ENCODE measurements at regions not wholly inside any gene's neighbourhood (a gene's known extent, or its start where the extent isn't known, plus 50 kb on each side); places are given as distances from the start of the nearest gene placed in this dataset.
"Not testable (repeated sequence)": the region's sequence is repeated elsewhere in the genome, so short reads cannot be mapped to it uniquely, and the experiment has no call there.

DNA sequence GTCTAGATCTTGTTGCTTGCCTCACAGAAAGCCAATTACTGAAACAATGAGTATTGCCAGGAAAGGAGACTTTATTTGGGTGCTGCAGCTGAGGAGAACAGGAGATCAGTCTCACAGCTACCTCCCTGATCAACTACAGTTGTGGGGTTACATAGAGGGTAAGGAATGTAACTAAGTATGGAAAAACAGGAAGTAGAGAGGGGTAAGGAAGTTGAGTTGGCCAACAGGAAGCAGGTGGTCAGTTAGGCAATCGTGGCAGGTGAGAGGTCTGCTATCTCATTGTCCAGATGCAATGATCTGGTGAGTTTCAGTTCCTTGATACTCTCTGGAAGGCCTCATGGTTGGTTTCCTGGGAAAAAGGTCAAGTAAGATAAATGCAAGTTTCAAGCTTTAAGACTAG lies 333.1 kb upstream of the GOT2 start:
- no peak overlapping the region for H3K4me3 ChIP-seq (ENCODE audit: low read depth, low read length)

DNA sequence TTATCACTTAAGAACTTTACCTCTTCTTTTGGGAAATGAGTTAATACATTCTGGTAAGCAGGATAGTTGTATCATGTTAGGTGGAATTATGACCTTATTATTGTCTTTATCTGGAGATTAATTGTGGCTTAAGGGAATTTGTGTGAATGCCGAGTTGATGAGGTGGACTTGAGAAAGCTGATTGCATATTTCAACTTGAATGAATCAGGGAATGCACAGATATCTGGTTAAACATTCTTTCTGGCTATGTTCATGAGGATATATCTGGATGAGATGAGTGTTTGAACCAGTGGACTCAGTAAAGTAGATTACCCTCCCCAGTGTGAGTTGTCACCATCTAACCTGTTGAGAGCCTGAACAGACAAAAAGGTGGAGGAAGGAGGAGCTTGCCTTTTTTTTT lies 326.1 kb upstream of the GOT2 start:
- H3K4me3 ChIP-seq (ENCODE audit: low read depth, low read length), result no peak overlapping the region

DNA sequence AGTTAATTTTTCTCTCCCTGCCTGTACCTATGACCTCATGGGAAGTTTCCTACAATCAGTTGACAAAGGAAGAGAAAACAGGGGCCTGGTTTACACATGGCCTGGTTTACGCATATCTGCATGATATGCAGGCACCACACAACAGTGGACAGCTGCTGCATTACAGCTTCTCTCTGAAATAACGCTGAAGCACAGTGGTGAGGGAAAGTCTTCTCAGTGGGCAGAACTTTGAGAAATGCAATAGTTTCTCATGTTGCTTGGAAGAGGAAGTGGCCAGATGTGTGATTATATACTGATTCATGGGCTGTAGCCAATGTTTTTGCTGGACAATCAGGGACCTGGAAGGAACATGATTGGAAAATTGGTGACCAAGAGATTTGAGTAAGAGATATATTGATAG lies 324.1 kb upstream of the GOT2 start:
- H3K4me3 ChIP-seq (ENCODE audit: low read depth, low read length), result no peak overlapping the region

DNA sequence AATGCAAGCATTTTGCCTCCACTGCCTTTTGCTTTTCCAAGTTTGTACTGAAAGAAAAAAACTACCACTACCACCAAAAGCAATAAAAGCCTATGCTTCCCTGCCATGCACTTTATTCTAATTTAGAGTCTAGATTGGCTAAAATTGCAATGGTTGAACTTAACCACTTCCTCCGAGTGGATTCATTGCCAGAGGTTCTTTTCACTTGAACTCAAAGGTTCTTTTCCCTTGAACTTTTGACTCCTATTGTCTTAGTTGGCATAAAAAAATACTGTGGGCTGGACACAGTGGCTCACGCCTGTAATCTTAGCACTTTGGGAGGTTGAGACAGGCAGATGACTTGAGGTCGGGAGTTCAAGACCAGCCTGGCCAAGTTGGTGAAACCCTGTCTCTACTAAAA lies 319.8 kb upstream of the GOT2 start:
- H3K4me3 ChIP-seq (ENCODE audit: low read depth, low read length), result no peak overlapping the region

DNA sequence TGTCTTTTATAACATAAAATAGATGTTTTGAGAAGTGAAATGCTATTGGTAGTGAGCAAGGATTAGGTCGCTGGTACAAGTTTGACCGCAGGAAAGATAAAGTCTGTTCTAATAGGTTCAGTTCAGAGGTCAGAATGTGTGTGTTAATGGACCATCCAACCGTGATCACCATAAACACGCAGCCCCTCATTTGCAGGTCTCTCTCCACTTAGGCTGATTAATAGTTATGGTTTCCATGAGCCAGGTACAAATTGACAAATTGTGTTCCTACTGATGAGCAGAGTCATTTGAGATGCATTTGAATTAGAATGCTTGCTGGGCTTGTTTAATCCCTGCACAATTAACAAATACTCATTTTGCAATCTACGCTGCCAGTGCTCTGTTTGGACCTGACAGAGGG lies 318.1 kb upstream of the GOT2 start:
- H3K4me3 ChIP-seq (ENCODE audit: low read depth, low read length), result no peak overlapping the region

DNA sequence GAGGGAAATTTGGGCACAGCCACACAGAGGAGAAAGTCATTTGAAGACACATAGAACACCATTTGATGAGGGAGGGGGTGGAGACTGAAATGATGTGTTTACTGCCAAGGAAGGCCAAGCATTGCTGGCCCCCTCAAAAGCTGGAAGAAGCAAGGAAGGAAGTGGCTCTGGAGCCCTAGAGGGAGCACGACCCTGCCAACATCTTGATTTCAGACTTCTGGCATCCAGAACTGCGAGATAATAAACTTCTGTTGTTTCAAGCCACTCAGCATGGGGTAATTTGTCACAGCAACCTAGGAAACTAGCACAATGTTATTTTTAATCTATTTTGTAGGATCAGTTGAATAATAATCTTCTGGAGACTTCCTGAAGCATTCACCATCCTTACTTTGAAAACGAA lies 314.8 kb upstream of the GOT2 start:
- no peak overlapping the region for H3K4me3 ChIP-seq (ENCODE audit: low read depth, low read length)

DNA sequence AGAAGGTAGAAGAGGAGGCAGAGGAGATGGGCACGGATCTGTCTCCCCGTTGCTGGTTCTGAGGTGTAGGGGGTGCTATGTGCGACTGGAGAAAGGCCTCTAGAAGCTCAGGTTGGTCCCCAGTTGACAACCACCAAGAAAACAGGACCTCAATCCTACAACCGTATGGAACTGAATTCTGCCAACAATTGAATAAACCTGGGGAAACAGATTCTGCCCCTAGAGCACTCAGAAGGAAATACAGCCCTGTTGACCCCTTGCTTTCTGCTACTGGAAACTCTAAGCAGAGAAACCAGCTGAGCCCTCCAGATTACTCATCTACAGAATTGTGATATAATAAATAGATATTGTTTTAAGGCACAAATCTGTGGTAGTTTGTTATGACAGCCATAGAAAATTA lies 313.0 kb upstream of the GOT2 start:
- H3K4me3 ChIP-seq (ENCODE audit: low read depth, low read length), result no peak overlapping the region

DNA sequence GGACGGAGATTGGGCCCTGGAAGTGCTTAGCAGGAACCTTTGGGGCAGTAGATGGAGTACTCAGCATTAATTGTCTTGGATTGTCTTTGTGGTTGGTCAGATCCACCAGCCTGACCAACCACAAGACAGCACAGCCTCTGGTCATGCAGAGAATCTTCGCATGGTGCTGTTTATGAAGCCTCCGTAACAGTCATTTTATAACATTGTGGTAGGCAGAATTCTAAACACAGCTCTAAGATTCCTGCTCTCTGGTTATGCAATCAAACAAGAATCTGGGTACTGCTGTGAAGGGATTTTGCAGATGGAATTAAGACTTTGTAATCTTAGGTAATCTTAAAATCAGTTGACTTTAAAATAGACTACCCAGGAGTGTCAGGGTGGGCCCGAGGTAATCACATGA lies 312.2 kb upstream of the GOT2 start:
- no peak overlapping the region for H3K4me3 ChIP-seq (ENCODE audit: low read depth, low read length)

DNA sequence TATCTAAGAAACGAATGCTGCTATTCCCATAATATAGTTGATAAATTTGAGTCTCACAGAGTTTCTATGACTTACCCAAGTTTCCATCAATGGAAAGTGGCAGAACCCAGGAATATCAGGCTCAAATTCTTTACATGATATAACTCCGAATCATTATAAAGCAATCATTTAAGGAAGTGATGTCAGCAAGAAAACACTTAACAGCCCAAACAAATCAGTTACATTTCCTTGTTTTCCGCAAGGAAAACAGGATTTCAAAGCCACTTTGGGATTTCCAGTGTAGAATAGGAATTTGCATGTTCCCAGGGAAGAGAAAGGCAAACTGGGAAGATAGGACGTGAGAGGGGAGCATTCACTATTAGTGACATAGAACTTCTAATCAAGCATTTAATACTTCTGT lies 311.4 kb upstream of the GOT2 start:
- H3K4me3 ChIP-seq (ENCODE audit: low read depth, low read length), result no peak overlapping the region

DNA sequence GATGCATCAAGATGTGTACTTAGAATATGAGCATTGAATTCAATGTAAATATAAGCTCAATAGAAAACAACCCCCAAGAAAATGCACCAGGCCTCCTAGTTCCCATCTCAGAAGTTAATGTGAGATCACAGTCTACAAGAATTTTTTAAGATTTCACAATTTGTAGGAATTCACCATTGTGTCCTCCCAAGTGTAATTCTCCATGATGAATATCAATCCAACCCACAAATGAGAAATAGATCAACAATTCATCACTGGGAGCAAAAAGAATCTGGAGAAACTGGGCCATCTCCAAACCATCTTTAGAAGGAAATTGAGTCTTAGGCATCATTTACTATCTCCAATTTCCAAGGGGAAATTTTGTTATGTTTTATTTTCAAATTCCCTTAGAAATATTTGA lies 310.5 kb upstream of the GOT2 start:
- H3K4me3 ChIP-seq (ENCODE audit: low read depth, low read length), result no peak overlapping the region

DNA sequence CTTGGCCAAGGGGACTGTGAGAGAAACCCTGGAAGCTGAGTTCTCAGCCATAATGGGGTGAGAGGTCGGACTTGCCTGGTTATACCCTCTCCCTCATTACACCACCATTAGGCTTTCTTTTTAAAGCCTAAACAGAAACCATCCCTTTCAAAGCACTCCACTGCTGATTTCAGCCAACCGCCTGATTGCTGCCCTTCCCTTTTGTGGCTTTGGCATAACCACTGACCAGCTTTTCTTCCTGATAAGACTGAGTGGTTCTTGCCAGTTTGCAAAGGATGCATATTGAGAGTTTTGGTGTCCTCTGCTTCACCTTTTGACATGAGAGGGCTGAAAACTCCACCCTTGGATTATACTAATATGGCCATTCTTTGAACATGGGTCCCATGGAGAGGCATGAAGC lies 308.2 kb upstream of the GOT2 start:
- H3K4me3 ChIP-seq (ENCODE audit: low read depth, low read length), result no peak overlapping the region

DNA sequence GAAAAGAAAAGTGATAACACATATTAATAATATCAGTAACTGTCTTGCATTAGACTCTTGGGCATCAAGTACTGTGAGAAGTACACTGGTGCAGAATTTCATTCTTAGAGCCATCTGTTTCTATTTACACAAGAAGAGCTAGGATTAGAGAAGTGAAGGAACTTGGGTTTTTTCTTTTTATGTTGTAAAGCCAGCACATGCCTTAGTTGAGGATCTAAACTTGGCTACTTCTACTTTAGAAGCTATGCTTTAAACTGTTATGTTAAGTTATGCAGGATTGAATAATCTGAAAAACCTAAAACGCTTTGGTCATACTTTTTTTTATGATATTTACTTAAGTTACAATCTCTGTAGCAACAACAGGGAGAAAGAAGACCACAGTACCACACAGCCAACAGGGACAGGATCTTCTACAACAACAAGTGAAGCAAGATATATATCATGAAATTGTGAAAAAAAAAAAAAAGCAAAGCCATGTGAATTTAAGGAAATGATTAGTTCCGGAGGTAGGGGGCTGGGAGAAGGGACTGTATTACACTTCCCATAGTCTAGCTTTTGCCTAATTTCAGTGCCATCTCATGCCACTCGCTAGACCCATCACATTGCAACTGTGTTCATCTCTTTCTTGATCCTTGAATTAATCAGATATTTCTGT lies 305.1 kb upstream of the GOT2 start:
- no peak overlapping the region for H3K4me3 ChIP-seq (ENCODE audit: low read depth, low read length)

DNA sequence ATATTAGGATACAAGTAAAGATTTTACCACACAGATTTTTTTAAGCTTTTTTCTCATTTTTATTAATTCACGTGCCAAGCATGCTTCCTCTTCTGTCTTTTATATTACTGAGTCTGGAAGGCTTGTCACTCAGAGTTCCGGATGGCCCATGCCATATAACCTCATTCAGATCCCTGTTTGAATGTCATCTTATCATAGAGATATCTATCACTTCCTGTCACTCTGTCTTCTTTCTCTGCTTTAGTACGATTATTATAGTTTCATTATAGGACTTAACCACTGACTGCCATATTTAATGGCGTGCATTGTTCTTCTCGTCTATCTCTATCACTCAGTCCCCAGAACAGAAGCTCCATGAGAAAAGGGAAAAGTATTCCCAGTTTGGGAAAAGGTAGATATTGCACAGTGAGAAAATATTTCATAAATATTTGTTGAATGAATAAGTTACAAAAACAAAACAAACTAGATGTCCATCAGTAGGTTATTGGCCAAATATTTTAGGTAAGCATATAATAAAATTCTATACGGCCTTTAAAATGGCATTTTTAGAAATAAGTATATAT lies 296.9 kb upstream of the GOT2 start:
- no peak overlapping the region for H3K4me3 ChIP-seq (ENCODE audit: low read depth, low read length)

DNA sequence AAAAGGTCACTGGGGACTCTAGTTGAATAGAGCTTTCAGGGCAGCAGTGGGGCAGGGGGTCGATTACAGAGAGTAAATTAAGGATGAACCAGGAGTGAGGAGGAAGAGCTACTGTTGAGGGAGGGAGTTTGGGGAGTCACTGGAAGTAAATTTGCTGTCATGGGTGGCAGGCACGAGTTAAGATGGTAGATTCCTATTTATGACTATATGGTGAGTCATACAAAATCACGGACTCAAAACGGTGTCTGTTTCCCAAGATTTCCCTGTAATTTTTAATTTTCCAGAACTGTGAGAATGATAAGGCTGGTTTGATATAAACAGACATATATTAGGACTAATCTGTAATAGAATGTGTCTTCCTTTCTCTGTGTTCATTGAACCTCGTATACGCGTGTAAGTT lies 287.6 kb upstream of the GOT2 start:
- H3K4me3 ChIP-seq (ENCODE audit: low read depth, low read length), result no peak overlapping the region

DNA sequence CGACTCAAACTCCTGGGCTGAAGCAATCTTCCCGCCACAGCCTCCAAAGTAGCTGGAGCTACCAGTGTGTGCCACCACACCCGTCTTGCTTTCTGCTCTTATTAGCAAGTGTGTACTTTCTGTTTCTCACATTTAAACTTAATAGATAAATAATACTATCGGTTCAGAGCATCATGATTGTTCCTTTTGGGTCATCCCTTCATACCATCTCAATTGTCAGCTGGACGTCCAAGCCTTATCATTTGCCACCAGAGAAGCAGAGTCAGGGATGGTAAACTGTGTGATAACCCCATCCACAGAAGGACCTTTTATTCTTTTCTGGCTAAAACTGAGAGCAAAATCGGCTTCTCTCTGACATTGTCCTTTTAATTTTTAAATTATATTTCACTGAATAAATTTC lies 279.8 kb upstream of the GOT2 start:
- no peak overlapping the region for H3K4me3 ChIP-seq (ENCODE audit: low read depth, low read length)

DNA sequence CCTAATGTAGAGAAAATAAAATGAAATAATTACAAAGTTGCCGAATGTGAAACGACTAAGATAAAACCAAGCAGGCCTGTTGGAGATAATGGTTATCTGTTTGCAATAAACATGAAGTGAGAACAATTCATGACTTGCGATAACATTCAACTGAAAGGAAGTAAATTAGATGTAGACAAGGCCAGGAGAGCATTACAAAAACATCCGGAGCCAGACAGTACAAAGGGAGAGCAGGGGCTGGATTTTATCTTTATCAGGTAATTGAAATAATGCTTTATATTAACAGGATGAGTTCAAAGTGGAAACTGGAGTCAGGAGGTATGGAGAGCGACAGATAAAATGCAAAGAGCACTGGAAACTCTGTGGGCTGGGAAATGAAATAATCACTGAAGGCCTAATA lies 265.6 kb upstream of the GOT2 start:
- H3K4me3 ChIP-seq (ENCODE audit: low read depth, low read length), result no peak overlapping the region

DNA sequence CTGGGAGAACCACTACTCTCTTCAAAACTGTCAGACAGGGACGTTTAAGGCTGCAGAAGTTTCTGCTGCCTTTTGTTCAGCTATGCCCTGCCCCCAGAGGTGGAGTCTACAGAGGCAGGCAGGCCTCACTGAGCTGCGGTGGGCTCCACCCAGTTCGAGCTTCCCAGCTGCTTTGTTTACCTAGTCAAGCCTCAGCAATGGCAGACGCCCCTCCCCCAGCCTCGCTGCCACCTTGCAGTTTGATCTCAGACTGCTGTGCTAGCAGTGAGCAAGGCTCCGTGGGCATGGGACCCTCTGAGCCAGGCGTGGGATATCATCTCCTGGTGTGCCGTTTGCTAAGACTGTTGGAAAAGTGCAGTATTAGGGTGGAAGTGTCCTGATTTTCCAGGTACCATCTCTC lies 258.6 kb upstream of the GOT2 start:
- not testable (repeated sequence) for H3K4me3 ChIP-seq (ENCODE audit: low read depth, low read length)

DNA sequence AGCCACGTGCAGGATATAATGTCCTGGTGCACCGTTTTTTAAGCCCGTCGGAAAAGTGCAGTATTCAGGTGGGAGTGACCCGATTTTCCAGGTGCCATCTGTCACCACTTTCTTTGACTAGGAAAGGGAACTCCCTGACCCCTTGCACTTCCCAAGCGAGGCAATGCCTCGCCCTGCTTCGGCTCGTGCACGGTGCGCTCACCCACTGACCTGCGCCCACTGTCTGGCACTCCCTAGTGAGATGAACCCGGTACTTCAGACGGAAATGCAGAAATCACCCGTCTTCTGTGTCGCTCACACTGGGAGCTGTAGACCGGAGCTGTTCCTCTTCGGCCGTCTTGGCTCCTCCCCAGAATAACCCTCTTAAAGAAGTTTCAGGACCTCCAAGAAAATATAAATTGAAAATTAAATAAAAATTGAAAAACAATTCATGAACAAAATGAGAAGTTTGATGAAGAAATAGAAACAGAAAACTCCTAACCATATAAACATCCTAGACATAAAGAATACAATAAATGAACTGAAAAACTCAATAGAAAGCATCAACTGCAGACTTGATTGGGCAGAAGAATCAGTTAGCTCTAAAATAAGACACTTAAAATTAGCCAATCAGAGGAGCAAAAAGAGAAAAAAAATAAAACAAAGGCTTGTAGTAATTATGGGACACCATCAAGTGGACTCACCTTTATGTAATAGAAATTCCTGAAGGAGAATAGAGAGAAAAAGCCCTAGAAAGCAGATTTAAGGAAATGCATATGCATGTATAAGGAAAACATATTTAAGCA lies 249.3 kb upstream of the GOT2 start:
- H3K4me3 ChIP-seq (ENCODE audit: low read depth, low read length), result peak overlapping the region; percentile 4

DNA sequence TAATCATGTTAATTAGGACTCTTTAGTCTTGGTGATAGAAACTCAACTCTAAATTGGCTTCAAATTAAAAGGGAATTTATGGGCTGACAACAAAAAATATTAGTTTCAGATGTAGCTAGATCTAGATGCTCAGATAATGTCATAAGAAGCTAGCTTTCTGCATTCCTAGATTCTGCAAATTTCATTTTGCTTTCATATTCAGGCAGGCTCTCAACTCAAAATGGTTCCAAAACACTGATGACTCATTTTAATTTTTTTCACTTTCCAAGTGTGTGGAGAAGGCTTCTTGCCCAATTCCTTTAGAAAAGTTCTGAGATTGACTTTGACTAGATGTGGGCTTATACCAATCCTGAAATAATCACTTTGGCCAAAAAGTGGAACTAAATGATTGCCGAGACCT lies 236.7 kb upstream of the GOT2 start:
- H3K4me3 ChIP-seq (ENCODE audit: low read depth, low read length), result no peak overlapping the region

DNA sequence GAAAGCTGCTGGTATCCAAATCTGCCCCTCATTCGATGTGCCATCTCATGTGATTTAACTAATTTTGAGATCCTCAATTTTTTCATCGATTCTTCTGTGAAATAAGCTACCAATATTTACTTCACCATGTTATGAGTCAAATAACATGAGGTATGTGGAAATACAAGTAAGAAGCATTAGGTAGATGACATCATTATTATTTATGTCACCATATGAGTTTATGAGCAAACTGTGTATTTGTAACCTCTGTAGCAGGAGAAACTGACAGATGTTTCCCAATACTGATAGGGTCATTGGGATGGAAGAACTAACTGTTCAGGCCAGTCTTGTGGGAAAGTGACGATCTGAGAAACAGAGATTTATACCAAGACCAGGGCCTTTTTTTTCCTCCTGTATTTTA lies 229.4 kb upstream of the GOT2 start:
- H3K4me3 ChIP-seq (ENCODE audit: low read depth, low read length), result no peak overlapping the region

DNA sequence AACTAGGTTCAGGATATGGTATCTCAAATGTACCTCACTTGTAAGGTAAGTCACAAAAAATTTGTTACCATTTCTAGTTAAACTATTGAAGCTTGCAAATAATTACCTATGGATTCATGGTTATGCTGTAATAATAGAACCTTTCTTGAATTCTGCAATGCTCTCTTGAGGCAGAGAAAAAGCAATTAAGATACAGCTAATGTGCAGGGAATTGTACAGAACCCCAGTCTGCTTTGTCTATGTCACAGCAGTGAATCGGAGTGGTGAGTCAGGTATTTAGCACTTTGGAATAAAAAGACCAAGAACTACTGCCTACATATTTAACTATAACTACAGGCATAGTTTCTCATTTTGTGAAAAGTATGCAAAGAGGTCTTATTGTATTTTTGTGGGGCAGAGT lies 228.7 kb upstream of the GOT2 start:
- H3K4me3 ChIP-seq (ENCODE audit: low read depth, low read length), result no peak overlapping the region

DNA sequence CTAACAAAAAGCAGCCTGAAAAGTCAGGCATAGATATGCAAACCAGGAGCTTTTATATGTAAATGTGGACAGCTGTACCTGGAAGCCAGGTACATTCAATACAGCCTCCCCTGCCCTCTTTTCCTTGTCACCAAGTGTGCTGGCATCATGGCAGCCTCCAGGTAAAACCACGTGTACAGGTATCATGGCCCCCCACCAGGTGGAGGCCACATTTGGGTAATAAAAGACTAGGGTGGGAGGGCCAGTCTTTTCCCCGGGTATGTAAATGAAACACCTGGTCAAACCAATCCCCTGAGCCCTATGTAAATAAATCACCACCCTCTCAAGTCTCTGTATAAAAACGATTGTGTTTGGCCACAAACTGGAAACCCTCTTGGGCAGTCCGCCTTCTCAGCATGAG lies 226.4 kb upstream of the GOT2 start:
- no peak overlapping the region for H3K4me3 ChIP-seq (ENCODE audit: low read depth, low read length)

DNA sequence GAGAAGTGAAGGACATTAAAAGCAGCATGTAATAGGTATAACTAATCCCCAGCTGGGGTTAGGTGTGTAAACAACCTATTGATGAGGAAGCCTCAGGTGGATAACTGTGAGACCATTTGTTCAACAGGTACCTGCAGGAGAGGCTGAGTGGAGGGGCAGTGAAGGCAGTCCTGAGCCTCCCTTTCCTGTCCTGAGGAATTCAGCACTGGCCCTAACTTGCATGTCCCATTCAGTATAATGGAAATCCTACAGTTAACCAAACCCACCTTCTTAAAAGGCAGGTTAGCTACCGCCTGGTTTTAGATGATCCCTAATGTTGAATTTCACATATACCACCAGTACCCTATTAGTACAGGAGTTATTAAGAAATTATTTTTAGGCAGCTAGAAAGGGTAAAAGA lies 225.9 kb upstream of the GOT2 start:
- H3K4me3 ChIP-seq (ENCODE audit: low read depth, low read length), result no peak overlapping the region

Measured in iPS-11a (cell line).